K562 (cell line): ENCODE measurements at regions not wholly inside any gene's neighbourhood (a gene's known extent, or its start where the extent isn't known, plus 50 kb on each side); places are given as distances from the start of the nearest gene placed in this dataset.

Experiments
- BACH1 ChIP-seq: fragments of 200-800 bp; sonication (Bioruptor generic); IDR thresholded peaks from 2 replicates; pipeline ENCODE4 v1.6.1; 2016; ENCODE audit warnings: missing genetic modification characterization, missing compliant biosample characterization
- KLF1 ChIP-seq: fragments of 450-650 bp; IDR thresholded peaks from 2 replicates; pipeline ENCODE4 v1.6.1; 2016; ENCODE audit warnings: missing genetic modification characterization, missing compliant biosample characterization
- POLR2A ChIP-seq: fragments of 450-650 bp; conservative IDR thresholded peaks from 2 replicates; pipeline ENCODE4 v1.6.1; 2016
- STAG1 ChIP-seq: sonication (generic); formaldehyde crosslinking; IDR thresholded peaks from 2 replicates; pipeline ENCODE4 v1.5.0; 2020; ENCODE audit warnings: missing genetic modification reagents, borderline replicate concordance
- ZNF431 ChIP-seq: sonication (generic); formaldehyde crosslinking; IDR thresholded peaks from 2 replicates; pipeline ENCODE4 v1.8.0; 2022; ENCODE audit warnings: mild to moderate bottlenecking, missing genetic modification reagents
- TF ChIP-seq, protein P1 (sequence below): fragments of 250-450 bp; sonication (Bioruptor Pico); IDR thresholded peaks from 2 replicates; pipeline ENCODE4 v1.5.0; 2021; ENCODE audit warnings: mild to moderate bottlenecking, borderline replicate concordance
- TF ChIP-seq, protein P2 (sequence below): sonication (generic); formaldehyde crosslinking; IDR thresholded peaks from 2 replicates; pipeline ENCODE4 v1.8.1; 2022; ENCODE audit warnings: missing genetic modification reagents
- TF ChIP-seq, protein P3 (sequence below): fragments of 450-650 bp; IDR thresholded peaks from 2 replicates; pipeline ENCODE4 v1.6.1; 2014; ENCODE audit warnings: low read depth, mild to moderate bottlenecking, moderate library complexity, borderline replicate concordance
- TF ChIP-seq, protein P4 (sequence below), 3 experiments: IDR thresholded peaks in 2 of 3; conservative IDR thresholded peaks in 1 of 3; 2 replicates each; pipeline ENCODE4 v1.5.1; 2011 to 2012; ENCODE audit warnings: low read length in 3 of 3, mild to moderate bottlenecking in 3 of 3, control low read depth in 2 of 3, improper control_type of control experiment in 1 of 3, inconsistent platforms in 1 of 3, low read depth in 1 of 3, mixed read lengths in 1 of 3, moderate library complexity in 1 of 3; ENCODE audit not compliant: insufficient read depth in 2 of 3

DNA sequence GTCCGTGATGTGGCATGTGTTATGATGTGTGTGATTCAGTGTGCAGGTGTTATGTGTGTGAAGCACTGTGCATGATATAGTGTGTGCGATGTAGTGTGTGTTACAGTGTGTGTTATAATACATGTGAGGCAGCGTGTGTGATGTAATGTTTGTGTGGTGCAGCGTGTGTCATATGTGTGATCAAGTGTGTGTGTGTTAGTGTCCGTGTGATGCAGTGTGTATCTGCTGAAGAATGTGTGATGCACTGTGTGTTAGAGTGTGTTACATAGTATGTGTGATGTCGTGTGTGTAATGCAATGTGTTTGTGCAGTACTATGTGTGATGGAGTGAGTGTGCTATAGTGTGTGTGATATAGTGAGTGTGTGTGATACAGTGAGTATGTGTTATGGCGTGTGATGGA, 182.8 kb upstream of the SOX11 start:
- TF ChIP-seq, protein P1, sequence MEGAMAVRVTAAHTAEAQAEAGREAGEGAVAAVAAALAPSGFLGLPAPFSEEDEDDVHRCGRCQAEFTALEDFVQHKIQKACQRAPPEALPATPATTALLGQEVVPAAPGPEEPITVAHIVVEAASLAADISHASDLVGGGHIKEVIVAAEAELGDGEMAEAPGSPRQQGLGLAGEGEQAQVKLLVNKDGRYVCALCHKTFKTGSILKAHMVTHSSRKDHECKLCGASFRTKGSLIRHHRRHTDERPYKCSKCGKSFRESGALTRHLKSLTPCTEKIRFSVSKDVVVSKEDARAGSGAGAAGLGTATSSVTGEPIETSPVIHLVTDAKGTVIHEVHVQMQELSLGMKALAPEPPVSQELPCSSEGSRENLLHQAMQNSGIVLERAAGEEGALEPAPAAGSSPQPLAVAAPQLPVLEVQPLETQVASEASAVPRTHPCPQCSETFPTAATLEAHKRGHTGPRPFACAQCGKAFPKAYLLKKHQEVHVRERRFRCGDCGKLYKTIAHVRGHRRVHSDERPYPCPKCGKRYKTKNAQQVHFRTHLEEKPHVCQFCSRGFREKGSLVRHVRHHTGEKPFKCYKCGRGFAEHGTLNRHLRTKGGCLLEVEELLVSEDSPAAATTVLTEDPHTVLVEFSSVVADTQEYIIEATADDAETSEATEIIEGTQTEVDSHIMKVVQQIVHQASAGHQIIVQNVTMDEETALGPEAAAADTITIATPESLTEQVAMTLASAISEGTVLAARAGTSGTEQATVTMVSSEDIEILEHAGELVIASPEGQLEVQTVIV (CRISPR knock-in tag) = no peak
- TF ChIP-seq ZNF431 (CRISPR knock-in tag) (no peak), KLF1 (tag) (no peak), STAG1 (CRISPR knock-in tag) (no peak), POLR2A (no peak), BACH1 (tag) (no peak)
- TF ChIP-seq, protein P2, sequence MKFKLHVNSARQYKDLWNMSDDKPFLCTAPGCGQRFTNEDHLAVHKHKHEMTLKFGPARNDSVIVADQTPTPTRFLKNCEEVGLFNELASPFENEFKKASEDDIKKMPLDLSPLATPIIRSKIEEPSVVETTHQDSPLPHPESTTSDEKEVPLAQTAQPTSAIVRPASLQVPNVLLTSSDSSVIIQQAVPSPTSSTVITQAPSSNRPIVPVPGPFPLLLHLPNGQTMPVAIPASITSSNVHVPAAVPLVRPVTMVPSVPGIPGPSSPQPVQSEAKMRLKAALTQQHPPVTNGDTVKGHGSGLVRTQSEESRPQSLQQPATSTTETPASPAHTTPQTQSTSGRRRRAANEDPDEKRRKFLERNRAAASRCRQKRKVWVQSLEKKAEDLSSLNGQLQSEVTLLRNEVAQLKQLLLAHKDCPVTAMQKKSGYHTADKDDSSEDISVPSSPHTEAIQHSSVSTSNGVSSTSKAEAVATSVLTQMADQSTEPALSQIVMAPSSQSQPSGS (CRISPR knock-in tag) = no peak
- TF ChIP-seq, protein P3, sequence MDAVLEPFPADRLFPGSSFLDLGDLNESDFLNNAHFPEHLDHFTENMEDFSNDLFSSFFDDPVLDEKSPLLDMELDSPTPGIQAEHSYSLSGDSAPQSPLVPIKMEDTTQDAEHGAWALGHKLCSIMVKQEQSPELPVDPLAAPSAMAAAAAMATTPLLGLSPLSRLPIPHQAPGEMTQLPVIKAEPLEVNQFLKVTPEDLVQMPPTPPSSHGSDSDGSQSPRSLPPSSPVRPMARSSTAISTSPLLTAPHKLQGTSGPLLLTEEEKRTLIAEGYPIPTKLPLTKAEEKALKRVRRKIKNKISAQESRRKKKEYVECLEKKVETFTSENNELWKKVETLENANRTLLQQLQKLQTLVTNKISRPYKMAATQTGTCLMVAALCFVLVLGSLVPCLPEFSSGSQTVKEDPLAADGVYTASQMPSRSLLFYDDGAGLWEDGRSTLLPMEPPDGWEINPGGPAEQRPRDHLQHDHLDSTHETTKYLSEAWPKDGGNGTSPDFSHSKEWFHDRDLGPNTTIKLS = no peak
- TF ChIP-seq, protein P4, sequence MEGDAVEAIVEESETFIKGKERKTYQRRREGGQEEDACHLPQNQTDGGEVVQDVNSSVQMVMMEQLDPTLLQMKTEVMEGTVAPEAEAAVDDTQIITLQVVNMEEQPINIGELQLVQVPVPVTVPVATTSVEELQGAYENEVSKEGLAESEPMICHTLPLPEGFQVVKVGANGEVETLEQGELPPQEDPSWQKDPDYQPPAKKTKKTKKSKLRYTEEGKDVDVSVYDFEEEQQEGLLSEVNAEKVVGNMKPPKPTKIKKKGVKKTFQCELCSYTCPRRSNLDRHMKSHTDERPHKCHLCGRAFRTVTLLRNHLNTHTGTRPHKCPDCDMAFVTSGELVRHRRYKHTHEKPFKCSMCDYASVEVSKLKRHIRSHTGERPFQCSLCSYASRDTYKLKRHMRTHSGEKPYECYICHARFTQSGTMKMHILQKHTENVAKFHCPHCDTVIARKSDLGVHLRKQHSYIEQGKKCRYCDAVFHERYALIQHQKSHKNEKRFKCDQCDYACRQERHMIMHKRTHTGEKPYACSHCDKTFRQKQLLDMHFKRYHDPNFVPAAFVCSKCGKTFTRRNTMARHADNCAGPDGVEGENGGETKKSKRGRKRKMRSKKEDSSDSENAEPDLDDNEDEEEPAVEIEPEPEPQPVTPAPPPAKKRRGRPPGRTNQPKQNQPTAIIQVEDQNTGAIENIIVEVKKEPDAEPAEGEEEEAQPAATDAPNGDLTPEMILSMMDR (IDR thresholded peaks at IDR 0.05 in 2 of 3, conservative IDR thresholded peaks at IDR 0.05 in 1 of 3; ENCODE audit: insufficient read depth in 2 of 3, low read depth in 1 of 3, low read length in 3 of 3) = no peak
